Bronchial epithelial cell (primary cell): ENCODE measurements at regions not wholly inside any gene's neighbourhood (a gene's known extent, or its start where the extent isn't known, plus 50 kb on each side); places are given as distances from the start of the nearest gene placed in this dataset.

ENCODE experiments used
- DNase-seq: peaks from one replicate; pipeline ENCODE4 v3.0.0-alpha.2; 2010; ENCODE audit warnings: low read depth
- FAIRE-seq: peaks from 2 replicates; lab custom pipeline; 2011; peaks lifted over from hg19 to GRCh38; lab: Jason Lieb, UNC
- H3K27me3 ChIP-seq: 2 replicates; pipeline ENCODE4 v1.5.1; 2011; ENCODE audit warnings: low read length; ENCODE audit not compliant: control insufficient read depth, insufficient read depth
- H3K36me3 ChIP-seq: 2 replicates; pipeline ENCODE4 v1.5.1; 2011; ENCODE audit warnings: low read length; ENCODE audit not compliant: control insufficient read depth, insufficient read depth
- H3K4me3 ChIP-seq: 2 replicates; pipeline ENCODE4 v1.5.1; 2011; ENCODE audit warnings: mild to moderate bottlenecking, low read depth, low read length, control low read depth
- CTCF ChIP-seq: IDR thresholded peaks from 2 replicates; pipeline ENCODE4 v1.5.1; 2011; ENCODE audit warnings: mild to moderate bottlenecking, moderate library complexity, low read length, control low read depth, inconsistent platforms; ENCODE audit not compliant: insufficient read depth, severe bottlenecking

GRCh38 chr15:69697916-69698315 is 245.3 kb downstream of the RPLP1 start:
- no peak for FAIRE-seq
- H3K4me3 ChIP-seq = no peak overlapping the region

GRCh38 chr15:69699096-69699495 is 246.5 kb downstream of the RPLP1 start:
- no peak overlapping the region for H3K4me3 ChIP-seq
- no peak for TF ChIP-seq CTCF
- H3K27me3 ChIP-seq = peaks cover 8% of the 10 kb centered on the region
- no peaks in the 10 kb centered on the region for H3K36me3 ChIP-seq
- FAIRE-seq = no peak
- DNase-seq = no peak

More at GRCh38 chr15:69697916-69698315, 245.3 kb downstream of the RPLP1 start:
- Histone ChIP-seq H3K27me3 (peaks cover 9% of the 10 kb centered on the region), H3K36me3 (no peaks in the 10 kb centered on the region)
- TF ChIP-seq CTCF = no peak
- no peak for DNase-seq

- peak; percentile 13 for FAIRE-seq
- peaks cover 8% of the 10 kb centered on the region for H3K27me3 ChIP-seq
These were observed 247.8 kb downstream of the RPLP1 start for GRCh38 chr15:69700380-69700779.

GRCh38 chr15:69701198-69701597 is 248.6 kb downstream of the RPLP1 start:
- Histone ChIP-seq H3K36me3 (no peaks in the 10 kb centered on the region), H3K4me3 (no peak overlapping the region), H3K27me3 (peaks cover 8% of the 10 kb centered on the region)
- DNase-seq (no peak), FAIRE-seq (no peak)
- TF ChIP-seq CTCF = no peak

More at GRCh38 chr15:69700380-69700779, 247.8 kb downstream of the RPLP1 start:
- no peaks in the 10 kb centered on the region for H3K36me3 ChIP-seq
- no peak overlapping the region for H3K4me3 ChIP-seq
- no peak for TF ChIP-seq CTCF
- no peak for DNase-seq

- no peak for TF ChIP-seq CTCF
- no peak for FAIRE-seq
- Histone ChIP-seq H3K27me3 (peaks cover 6% of the 10 kb centered on the region), H3K4me3 (no peak overlapping the region), H3K36me3 (no peaks in the 10 kb centered on the region)
- no peak for DNase-seq
These were observed 251.0 kb downstream of the RPLP1 start for GRCh38 chr15:69703532-69704187.

GRCh38 chr15:69704229-69704628 is 251.6 kb downstream of the RPLP1 start:
- TF ChIP-seq CTCF = no peak
- DNase-seq = peak; percentile 51
- no peak for FAIRE-seq
- peaks cover 6% of the 10 kb centered on the region for H3K27me3 ChIP-seq
- no peaks in the 10 kb centered on the region for H3K36me3 ChIP-seq
- H3K4me3 ChIP-seq = no peak overlapping the region
